Stimulated activated CD8-positive, alpha-beta memory T cell treated with anti-CD3 and anti-CD28 coated beads, Interleukin-2, amount 100 ng/mL, for 1 hour (primary cell): ENCODE measurements at regions not wholly inside any gene's neighbourhood (a gene's known extent, or its start where the extent isn't known, plus 50 kb on each side); places are given as distances from the start of the nearest gene placed in this dataset.

Experiments used
- DNase-seq, 2 donors: peaks; one replicate each; pipeline ENCODE4 v3.0.0-alpha.2; 2020; ENCODE audit warnings: low read depth in 2 of 2

DNA sequence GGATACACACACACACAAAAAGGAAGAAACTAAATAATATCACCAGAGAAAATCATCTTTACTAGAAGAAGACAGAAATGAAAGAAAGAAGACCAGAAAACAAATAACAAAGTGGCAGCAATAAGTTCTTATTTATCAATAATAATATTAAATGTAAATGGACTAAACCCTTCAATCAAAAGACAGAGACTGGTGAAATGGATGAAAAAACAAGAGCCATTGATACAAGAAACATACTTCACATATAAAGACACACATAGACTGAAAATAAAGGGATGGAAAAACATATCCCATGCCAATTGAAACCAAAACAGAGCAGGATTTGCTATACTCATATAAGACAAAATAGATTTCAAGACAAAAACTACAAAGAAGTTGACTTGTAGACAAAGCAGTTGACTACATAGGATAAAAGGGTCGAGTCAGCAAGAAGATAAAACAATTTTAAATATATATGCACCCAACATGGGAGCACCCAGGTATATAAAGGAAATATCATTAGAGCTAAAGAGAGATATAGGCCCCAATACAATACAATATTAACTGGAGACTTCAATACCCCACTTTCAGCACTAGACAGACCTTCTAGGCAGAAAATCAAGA, 259.4 kb downstream of the EPM2A start:
- DNase-seq, result no peak

DNA sequence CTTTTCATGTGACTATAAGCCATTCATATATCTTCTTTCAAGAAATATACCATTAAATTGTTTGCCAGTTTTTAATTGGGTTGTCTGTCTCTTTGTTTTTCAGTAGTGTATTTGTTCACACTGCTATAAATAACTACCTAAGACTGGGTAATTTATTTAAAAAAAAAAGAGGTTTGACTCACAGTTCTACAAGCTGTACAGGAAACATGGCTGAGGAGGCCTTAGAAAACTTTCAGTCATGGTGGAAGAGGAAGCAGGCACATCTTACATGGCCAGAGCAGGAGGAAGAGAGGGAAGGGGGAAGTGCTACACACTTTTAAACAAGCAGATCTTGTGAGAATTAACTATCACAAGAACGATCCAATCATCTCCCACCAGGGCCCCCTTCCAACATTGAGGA, 255.3 kb downstream of the EPM2A start:
- DNase-seq, result no peak

DNA sequence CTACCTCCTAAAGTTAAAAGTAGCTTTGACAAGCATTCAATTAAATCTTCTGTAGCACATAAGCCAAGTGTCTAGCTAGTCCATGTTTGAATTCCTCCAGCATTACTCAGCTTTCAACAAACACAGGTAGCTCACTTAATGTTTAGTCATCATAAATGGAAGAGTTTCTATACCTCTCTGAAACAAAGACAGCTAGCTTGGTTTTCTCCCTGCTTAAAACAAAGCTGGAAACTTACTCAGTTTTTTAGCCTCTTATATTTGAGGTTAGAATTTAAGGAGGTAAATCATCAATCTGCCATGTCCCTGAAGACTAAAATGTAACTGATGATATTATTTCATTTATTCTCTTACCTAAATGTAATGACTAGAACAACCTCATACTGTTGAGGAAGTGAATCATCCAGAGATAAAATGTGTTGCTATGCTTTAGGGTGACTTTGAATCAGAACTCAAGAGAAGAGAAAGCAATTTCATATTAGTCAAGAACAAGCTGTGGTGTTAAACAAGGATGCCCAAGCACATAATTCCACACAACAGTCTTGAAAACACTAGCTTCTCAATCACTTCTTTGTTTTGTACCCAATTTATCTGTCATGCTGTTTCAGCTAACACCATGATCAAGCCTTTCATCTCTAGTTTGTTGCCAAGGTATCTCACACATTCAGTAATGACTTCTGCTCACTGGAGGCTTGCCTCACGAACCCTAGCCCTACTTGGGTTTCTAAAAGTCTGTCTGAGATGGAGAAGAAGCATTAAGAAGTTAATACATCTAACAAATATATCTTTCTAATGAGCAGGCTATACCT, 251.9 kb downstream of the EPM2A start:
- no peak for DNase-seq

DNA sequence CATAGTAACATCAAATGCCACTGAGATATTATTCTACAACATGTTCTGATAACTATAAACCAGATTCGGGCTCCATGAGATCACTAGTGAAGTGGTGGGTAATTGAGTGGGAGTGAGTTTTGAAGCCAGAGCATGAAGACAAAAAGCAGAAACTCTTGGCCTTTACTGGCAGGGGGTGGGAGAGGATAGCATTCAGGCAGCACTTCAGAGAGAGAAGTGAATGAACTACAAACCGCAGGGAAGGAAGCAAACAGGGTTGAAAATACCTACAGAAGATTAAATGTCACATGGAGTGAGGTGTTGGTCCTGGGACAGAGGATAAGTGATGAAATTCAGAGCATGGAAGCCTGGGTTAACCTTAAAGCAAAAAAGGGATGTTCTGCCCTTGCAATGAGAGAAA, 250.0 kb downstream of the EPM2A start:
- DNase-seq, result no peak

DNA sequence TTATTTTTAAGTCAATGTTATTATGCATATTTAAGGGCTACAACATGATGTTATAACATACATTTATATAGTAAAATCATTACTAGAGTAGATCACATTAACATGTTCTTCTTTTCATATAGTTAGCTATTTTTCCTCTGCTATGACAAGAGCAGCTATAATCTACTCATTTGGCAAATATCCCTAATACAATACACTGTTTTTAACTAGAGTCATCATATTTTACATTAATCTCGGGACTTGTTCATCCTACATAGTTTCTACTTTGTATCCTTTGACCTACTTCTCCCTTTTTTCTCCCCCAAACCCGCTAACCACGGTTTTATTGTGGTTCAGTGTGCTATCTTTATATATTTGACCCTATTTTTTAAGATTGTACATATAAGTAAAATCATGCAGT, 249.0 kb downstream of the EPM2A start:
- DNase-seq, result no peak

DNA sequence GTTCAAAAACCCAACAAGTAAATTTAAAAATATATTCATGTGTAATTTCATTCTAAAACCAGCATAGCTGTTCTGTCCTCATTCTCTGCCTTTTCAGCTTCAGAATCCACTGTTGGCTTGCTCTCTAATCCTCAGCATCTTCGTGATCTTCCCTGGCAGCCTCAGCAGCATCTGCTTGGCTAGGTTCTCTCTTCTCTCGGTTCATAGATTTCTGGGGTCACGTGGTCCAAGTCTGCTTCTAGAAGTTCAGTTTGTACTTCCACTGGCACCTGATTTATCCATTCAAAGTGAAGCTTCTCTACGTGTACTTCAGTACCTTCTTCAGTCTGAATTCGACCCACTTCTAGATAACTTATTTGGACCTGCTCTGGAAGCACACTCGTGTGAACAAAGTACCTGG, 245.7 kb downstream of the EPM2A start:
- DNase-seq, result no peak

DNA sequence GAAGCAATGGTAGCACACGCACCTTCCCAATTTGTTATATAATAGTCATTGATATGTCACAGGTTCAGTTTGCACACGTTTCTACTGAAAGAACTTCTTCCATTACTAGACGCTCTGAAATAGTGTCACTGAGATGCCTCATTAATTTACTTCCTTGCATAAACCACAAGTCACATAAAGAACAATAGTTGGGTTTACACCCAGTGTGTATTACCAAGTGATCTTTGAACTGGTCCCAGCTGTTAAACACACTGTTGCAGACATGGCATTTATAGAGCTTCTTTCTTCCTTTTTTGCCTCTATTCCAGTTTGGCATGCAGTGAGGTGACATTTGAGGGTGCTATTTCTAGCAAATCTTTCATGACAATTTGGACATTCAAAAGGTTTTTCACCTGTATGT, 245.3 kb downstream of the EPM2A start:
- DNase-seq, result no peak

DNA sequence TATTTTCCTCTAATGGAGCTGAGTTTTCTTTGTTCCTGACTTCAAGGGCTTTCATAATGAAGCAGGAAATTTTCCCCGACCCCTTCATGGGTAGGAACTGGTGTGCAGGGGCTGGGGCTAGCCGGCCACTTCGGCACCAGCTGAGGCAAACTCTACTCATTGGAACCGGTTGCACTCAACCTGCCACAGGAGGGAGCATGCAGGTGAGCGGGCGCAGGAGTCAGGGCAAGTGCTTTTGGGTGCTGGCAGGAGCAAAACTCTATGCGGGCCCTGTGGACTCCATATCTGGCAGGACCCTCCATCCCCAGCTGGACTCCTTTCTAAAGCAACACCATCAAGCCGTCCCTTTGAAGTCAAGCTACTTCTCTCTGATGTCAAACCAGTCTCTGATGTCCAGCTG, 244.2 kb downstream of the EPM2A start:
- DNase-seq, result no peak

DNA sequence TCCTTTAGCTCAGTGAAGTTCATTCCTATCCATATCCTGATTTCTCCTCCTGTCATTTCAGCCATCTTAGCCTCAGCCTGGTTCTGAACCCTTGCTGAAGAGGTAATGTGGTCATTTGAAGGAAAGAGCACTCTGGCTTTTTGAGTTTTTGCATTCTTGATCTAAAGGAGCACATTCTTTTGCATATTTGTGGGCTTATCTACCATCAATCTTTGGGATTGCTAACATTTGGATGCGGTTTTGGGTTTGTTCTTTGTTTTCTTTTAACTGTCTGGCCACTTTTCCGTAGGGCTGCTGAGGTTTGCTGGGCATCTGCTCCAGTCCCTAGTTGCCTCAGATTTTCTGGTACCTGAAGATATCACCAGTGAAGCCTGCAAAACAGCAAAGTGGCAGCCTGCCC, 238.3 kb downstream of the EPM2A start:
- DNase-seq, result no peak

DNA sequence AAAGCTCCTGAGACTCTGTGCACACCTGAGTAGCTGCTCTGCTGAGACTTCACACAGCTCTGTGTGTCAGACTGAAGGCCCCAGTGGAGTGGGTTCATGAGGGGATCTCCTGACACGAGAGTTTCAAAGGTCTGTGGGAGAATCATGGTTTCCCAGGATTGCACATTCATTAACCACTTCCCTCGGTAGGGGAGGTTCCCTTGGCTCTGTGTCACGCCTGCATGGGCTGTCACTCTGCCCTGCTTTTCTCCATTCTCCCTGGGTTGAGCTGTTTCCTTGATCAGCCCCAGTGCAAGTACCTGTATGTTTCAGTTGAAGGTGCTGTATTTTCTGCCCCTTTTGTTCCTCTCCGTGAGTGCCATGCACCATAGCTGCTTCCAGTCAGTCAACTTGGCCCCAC, 236.9 kb downstream of the EPM2A start:
- DNase-seq, result no peak

DNA sequence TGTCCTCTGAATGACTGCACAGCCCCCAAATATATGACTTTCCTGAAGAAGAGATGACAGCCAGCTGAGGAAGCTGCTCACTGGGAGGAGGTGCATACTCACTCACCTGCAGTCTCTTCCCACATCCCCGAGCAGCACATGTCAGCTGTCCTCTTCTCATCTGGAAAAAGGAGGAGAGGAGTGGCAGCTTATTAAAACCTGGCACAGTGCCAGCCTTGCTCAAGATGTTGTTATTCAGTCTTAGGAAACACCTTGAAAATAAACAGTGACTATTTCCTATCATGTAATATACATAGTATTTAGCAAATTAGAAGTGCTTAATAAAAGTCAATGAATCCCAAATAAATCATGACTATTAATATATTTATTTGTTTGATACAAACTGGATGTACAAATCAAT, 232.9 kb downstream of the EPM2A start:
- no peak for DNase-seq

DNA sequence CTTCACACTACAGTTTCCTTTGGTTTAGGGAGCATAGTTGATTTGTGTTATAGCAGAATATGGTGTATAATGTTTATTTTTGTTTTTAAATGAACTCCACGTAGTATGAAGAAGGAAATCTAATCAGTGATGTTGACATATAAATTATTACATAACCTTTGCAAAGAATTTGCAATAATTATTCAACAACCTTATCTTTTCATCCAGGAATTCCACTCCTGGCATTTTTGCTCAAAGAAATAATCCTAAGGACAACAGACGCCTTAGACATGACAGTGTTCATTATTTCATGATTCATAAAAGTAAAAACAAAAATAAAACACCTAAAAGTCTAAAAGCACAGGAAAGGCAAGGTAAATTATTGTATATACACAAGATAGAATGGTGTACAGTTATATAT, 229.2 kb downstream of the EPM2A start:
- no peak for DNase-seq

DNA sequence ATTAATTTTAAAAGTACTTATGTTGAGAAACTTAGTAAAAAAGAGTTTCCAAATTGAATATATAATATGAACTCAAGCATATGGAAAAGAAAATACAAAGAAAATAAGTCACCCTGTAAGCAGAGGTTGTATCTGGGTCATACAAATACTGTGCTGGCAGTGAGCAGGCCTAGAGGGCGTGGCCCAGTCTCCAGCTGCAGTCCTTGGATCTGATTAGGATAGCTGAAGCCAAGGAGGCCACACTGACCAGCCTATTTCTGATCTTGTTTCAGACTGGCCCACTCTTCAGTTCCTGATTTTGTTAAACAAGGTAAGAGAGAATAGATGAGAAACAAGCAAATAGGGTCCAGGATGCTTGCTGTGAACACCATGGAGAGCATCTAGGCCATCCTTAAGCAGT, 228.8 kb downstream of the EPM2A start:
- no peak for DNase-seq

DNA sequence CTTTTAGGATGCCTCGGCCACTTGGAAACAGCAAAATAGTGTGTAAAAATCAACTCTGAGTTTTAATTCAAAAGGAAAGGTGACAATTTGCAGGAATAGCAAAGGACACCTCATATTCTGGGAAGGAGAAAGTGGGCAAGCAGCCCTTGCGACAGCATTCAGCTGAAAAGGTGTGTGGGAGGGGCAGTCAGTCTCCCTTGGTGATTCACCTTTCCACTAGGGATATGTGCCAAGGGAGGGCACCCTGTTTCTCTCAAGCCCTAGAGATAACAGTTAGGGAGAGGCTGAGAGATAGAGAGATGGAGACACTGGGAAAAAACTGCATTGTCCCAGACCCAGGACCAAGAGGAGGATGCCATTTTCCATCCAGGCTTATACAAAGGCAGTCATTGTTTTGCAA, 228.1 kb downstream of the EPM2A start:
- no peak for DNase-seq

DNA sequence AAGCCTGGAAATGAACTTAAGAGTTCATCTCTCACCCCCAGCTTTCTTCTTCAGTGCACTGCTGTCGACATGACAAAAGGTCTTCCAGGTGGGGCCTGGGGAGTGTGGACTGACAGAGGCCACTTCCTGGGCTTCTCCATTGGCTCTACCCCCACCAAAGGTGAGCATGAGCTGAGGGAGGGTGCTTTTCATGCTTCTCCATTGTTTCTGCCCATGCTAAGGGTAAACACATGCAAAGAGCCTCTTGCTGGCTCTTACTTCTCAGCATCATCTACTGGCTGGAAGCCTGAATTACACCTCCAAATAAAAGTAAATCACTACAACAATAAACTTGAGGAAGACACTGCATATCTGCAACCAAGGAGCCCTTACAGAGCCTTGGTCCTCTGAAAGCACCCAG, 227.2 kb downstream of the EPM2A start:
- no peak for DNase-seq

DNA sequence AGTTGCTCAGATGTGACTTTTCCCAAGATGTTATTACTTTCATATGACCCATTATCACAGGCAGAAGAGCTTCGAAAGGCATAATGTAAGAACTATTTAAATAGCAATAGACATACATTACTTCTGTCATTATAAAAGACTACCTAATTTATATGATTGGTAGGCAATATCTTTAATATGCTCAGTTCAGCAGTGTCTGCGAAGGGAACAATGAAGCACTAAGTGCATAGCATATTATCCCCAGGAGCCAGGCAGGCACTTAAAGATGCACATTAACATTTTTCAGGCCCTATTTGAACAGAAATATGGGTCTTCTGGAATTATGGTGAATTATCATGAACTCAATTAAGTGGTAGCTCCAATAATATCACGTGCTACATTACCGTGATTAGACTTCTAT, 217.8 kb downstream of the EPM2A start:
- no peak for DNase-seq

DNA sequence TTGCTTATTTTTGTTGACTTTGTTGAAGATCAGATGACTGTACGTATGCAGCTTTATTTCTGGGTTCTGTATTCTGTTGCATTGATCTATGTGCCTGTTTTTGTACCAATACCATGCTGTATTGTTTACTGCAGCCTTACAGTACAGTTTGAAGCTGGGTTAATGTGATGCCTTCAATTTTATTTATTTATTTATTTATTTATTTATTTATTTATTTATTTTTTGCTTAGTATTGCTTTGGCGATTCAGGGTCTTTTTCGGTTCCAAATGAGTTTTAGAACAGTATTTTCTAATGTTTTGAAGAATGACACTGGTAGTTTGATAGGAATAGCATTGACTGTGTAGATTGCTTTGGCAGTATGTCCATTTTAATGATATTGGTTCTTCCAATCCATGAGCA, 210.3 kb downstream of the EPM2A start:
- DNase-seq, result no peak

DNA sequence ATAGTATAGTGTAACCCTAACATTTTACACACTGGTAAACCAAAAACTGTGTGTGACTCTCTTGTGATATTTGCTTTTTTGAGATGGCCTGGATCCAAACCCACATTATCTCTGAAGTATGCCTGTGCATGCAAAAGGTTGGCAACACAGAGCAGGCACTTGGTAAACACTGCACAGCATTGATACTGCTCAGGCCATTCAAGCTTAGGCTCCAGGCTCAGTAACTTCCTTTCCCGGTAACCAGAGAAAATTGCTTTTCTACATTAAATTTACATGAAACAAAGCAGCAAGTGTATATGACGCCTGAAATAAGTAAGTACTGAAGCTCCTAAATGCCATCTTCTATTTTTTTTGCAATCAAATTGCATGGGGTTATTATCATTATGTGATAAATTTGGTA, 205.7 kb downstream of the EPM2A start:
- DNase-seq, result no peak

DNA sequence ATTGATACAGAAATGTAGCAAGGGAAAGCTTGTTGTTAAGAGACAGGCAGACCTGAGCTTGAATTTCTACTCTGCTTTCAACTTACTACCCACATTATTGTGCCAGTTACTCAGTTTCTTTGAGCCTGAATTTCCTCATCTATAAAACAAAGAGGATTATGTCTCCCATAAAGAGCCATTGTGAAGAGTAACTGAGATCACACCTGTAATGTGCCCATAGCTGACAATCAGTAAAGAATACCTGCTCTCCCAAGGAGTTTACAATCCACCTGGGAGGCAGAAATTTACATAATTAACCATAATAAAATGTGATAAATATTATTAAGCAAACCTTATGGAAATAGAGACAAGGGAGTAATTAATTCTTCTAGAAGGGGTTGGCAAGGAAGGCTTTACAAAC, 204.9 kb downstream of the EPM2A start:
- DNase-seq, result no peak

DNA sequence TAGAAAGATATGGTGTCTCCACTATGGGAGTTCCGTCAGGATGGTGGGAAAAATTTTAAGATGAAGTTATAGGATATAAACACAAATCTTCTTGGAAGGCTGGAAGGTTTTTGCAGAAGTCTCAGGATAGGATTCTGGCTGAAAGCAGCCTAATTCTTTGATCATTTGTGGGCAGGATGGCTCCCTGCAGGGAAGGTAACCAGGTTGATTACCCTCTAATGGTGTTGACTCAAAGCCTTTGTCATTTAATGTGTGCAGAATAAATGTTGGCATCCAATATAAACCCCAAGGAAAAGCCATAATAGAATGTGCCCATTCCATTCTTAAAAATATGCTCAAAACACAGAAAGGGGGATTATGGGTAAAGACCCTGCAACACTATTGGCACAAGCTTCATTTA, 204.3 kb downstream of the EPM2A start:
- DNase-seq, result no peak

DNA sequence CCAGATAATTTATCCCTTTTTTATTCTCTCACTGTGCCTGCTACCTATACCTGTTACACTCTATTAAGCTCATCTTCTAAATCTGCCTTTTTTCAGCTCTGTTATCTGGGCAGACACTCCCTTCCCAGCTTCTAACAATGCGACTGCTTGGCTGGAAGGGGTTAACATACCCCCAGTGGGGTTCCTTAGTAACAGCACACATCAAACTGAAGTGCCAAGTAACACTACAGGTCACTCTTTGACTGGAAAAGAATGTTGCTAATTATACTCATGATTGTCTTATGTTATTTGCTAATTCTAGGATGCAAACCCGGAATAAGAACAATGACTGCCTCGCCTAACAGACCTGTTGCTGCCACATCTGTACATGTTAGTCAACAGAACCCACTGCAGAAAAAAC, 203.5 kb downstream of the EPM2A start:
- DNase-seq, result no peak

DNA sequence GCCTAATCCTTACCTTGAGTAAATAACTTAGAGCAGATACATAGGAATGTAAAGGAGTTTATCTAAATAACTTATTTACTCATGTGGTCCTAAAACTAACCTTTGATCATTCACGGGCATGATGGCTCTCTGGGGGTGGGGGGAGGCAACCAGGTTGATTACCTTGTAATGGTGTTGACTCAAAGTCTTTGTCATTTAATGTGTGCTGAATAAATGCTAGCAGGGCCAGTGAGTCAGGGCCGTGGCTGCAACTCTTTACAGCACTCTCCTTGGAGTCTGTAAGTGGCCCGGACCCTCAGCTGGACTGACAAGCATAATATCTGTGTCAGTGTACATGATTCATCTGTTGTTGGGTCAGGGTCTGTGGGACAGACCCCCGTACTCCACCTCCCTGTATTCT, 203.0 kb downstream of the EPM2A start:
- no peak for DNase-seq

DNA sequence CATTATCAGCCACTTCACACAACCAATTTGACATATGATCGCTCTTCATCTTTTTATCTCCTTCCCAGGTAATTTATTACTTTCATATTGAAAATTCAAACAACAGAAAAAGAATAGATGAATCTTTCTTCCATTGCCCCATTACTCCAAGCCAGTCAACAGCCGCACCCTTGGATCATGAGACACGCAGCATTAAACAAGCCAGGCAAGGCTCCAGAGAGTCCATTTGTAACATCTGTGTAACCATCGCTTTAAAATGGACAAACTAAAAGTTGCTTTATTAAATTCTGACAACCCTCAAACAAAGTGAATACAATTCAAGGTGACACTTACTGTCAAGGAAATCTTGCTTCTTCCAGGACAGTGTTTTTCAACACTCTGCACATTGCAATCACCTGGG, 200.3 kb downstream of the EPM2A start:
- DNase-seq, result no peak

DNA sequence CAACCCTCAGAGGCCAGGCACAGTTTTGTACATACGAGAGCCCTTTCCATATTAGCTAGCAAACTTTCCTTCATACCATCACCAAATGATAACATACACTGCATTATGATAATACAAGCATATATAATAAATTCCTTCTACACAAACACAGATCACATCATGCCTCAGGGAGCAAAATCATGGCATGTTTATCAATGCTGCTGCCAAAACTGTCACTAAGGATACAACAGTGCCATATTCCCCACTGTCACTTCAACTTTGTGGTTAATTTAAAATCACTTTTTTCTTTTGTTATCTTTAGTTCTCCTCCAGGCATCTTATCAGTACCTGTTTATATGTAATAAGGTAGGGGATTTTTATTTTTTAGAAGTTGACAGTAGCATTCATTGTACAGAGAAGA, 196.3 kb downstream of the EPM2A start:
- DNase-seq, result no peak
